A673 (cell line): ENCODE measurements at regions not wholly inside any gene's neighbourhood (a gene's known extent, or its start where the extent isn't known, plus 50 kb on each side); places are given as distances from the start of the nearest gene placed in this dataset.

ENCODE experiments used
- BruUV-seq: library from RNA; stranded (reverse); fragments of 400-500 nt; replicated peaks from 2 replicates; lab custom pipeline; 2021; lab: Mats Ljungman, UMichigan
- CTCF ChIA-PET: fragments of 300-600 bp; sonication (Branson Sonifier 250); formaldehyde crosslinking; loops from one replicate; lab custom pipeline; 2022; ENCODE audit warnings: antibody characterized with exemption; lab: Charles Lee
- POLR2A ChIA-PET: fragments of 300-600 bp; sonication (Branson Sonifier 250); formaldehyde crosslinking; loops from one replicate; lab custom pipeline; 2022; ENCODE audit warnings: antibody characterized with exemption; ENCODE audit not compliant: low non-redundant PET; lab: Charles Lee
- DNase-seq: peaks from one replicate; pipeline ENCODE4 v3.0.0-alpha.2; 2015; ENCODE audit warnings: low spot score
- H3K27ac ChIP-seq: fragments of 200-600 bp; sonication (generic); 2 replicates; pipeline ENCODE4 v1.5.1; 2016; ENCODE audit warnings: mixed run types, low read depth, mild to moderate bottlenecking, mixed read lengths, antibody characterized with exemption, low read length; ENCODE audit not compliant: poor library complexity, severe bottlenecking
- H3K27me3 ChIP-seq: fragments of 200-600 bp; sonication (generic); replicated peaks from 2 replicates; pipeline ENCODE4 v1.6.1; 2017; ENCODE audit warnings: mixed run types, low read depth, mild to moderate bottlenecking, mixed read lengths, antibody characterized with exemption, low read length; ENCODE audit not compliant: insufficient read depth, poor library complexity
- H3K36me3 ChIP-seq: fragments of 200-600 bp; sonication (generic); 2 replicates; pipeline ENCODE4 v1.6.1; 2016; ENCODE audit warnings: mixed run types, mild to moderate bottlenecking, mixed read lengths, antibody characterized with exemption, low read length; ENCODE audit not compliant: insufficient read depth, poor library complexity, severe bottlenecking
- H3K4me1 ChIP-seq: fragments of 200-600 bp; sonication (generic); 2 replicates; pipeline ENCODE4 v1.6.1; 2017; ENCODE audit warnings: mixed run types, mild to moderate bottlenecking, mixed read lengths, antibody characterized with exemption, low read length; ENCODE audit not compliant: insufficient read depth, poor library complexity, severe bottlenecking
- H3K4me3 ChIP-seq: fragments of 200-600 bp; sonication (generic); 2 replicates; pipeline ENCODE4 v1.5.1; 2016; ENCODE audit warnings: low read depth, mixed run types, mild to moderate bottlenecking, mixed read lengths, low read length; ENCODE audit not compliant: poor library complexity, severe bottlenecking
- H3K9me3 ChIP-seq: fragments of 200-600 bp; sonication (generic); 2 replicates; pipeline ENCODE4 v1.6.1; 2016; ENCODE audit warnings: mixed run types, low read depth, mild to moderate bottlenecking, mixed read lengths, antibody characterized with exemption, low read length; ENCODE audit not compliant: poor library complexity, severe bottlenecking
- EZH2 ChIP-seq: fragments of 200-600 bp; sonication (generic); IDR thresholded peaks from 2 replicates; pipeline ENCODE4 v1.6.1; 2017; ENCODE audit warnings: borderline replicate concordance, low read depth, mild to moderate bottlenecking, mixed read lengths, antibody characterized with exemption, low read length; ENCODE audit not compliant: poor library complexity, severe bottlenecking
- intact Hi-C: fragments of 100-400 bp; cut with micrococcal nuclease; formaldehyde crosslinking; loops from one replicate; pipeline ENCODE4 v1.10.0; 2022; ENCODE audit not compliant: unreplicated experiment
- TF ChIP-seq, protein P1 (sequence below): fragments of 300-800, 200-600 bp; sonication (generic); conservative IDR thresholded peaks from 2 replicates; pipeline ENCODE4 v1.5.1; 2017; ENCODE audit warnings: low read depth, mild to moderate bottlenecking, antibody characterized with exemption, low read length, moderate library complexity, mixed read lengths

GRCh38 chr3:154522036-154522602 is 92.1 kb upstream of the GPR149 start:
- ChIA-PET POLR2A (no interaction called here), CTCF (no interaction called here)
- no peak overlapping the region for H3K27ac ChIP-seq

DNA sequence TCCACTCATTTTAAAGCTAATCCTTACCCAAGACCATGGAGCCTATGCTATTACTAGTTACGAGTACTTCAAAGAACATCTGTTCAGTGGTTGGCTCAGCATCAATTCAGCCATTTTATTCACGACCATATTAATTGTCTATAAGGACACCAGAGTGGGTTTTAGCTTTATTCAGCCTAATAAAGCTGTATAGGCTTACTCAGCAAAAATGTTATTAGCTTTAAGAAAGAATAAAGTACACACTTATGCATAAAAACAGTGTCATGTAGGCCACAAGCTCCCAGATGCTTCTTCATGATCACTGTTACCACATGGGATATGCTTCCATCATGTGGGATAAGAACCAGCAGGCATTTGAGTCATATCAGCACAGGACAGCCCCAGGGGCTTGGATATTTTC is 87.4 kb upstream of the GPR149 start:
- no TSS peak for BruUV-seq
- Histone ChIP-seq H3K27me3 (no peaks in the 10 kb centered on the region), H3K27ac (no peak overlapping the region), H3K4me1 (no peaks in the 10 kb centered on the region), H3K4me3 (no peak overlapping the region), H3K9me3 (no peaks in the 10 kb centered on the region), H3K36me3 (no peaks in the 10 kb centered on the region)
- ChIA-PET POLR2A (no interaction called here), CTCF (no interaction called here)
- no peak for DNase-seq
- TF ChIP-seq, protein P1, sequence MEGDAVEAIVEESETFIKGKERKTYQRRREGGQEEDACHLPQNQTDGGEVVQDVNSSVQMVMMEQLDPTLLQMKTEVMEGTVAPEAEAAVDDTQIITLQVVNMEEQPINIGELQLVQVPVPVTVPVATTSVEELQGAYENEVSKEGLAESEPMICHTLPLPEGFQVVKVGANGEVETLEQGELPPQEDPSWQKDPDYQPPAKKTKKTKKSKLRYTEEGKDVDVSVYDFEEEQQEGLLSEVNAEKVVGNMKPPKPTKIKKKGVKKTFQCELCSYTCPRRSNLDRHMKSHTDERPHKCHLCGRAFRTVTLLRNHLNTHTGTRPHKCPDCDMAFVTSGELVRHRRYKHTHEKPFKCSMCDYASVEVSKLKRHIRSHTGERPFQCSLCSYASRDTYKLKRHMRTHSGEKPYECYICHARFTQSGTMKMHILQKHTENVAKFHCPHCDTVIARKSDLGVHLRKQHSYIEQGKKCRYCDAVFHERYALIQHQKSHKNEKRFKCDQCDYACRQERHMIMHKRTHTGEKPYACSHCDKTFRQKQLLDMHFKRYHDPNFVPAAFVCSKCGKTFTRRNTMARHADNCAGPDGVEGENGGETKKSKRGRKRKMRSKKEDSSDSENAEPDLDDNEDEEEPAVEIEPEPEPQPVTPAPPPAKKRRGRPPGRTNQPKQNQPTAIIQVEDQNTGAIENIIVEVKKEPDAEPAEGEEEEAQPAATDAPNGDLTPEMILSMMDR = no peak
- TF ChIP-seq EZH2 = no peak
- intact Hi-C loops = no loop called here

More at GRCh38 chr3:154522036-154522602, 92.1 kb upstream of the GPR149 start:
- DNase-seq = no peak
- TF ChIP-seq, protein P1 = no peak
- no peak for TF ChIP-seq EZH2
- BruUV-seq = no TSS peak
- Histone ChIP-seq H3K4me1 (no peaks in the 10 kb centered on the region), H3K27me3 (peaks cover 3% of the 10 kb centered on the region), H3K9me3 (no peaks in the 10 kb centered on the region), H3K36me3 (no peaks in the 10 kb centered on the region), H3K4me3 (no peak overlapping the region)
- intact Hi-C loops = no loop called here

DNA sequence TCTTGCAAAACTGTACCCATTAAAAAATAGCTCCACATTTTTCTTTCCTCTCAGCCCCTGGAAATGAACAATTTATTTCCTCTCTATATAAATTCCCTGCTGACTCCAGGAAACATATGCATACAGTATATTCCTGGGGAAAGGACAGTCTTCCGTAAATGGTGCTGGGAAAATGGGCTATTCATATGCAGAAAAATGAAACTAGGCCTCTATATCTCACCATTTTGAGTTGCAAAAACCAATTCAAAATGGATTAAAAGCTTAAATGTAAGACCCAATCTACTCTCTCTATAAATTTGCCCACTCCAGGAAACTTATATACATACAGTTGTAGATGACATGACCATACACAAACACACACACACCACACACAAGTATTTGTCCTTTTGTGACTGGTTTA is 85.9 kb upstream of the GPR149 start:
- H3K27ac ChIP-seq = no peak overlapping the region

More for the DNA sequence above, 85.9 kb upstream of the GPR149 start:
- Histone ChIP-seq H3K27me3 (no peaks in the 10 kb centered on the region), H3K36me3 (no peaks in the 10 kb centered on the region), H3K4me3 (no peak overlapping the region), H3K9me3 (no peaks in the 10 kb centered on the region), H3K4me1 (no peaks in the 10 kb centered on the region)
- no peak for TF ChIP-seq EZH2
- TF ChIP-seq, protein P1 = no peak
- intact Hi-C loops = no loop called here
- DNase-seq = no peak
- BruUV-seq = no TSS peak
- ChIA-PET CTCF (no interaction called here), POLR2A (no interaction called here)
